DND-41 (cell line): ENCODE measurements at regions not wholly inside any gene's neighbourhood (a gene's known extent, or its start where the extent isn't known, plus 50 kb on each side); places are given as distances from the start of the nearest gene placed in this dataset.

Experiments
- ATAC-seq: fragments of 200-7000 bp; cut with Tn5 transposase; 3 replicates; pipeline ENCODE4 v1.9.1; 2021; ENCODE audit warnings: low read depth; ENCODE audit not compliant: insufficient read depth
- DNase-seq: peaks from one replicate; pipeline ENCODE4 v3.0.0-alpha.2; 2020
- H2AFZ ChIP-seq: 2 replicates; pipeline ENCODE4 v1.6.0; 2012; ENCODE audit warnings: low read depth, low read length
- H3K27ac ChIP-seq: 2 replicates; pipeline ENCODE4 v1.5.1; 2012; ENCODE audit warnings: low read length, inconsistent platforms
- H3K27me3 ChIP-seq: fragments of 200-600 bp; sonication (generic); 2 replicates; pipeline ENCODE4 v1.6.0; 2012; ENCODE audit warnings: low read length, mild to moderate bottlenecking, inconsistent platforms; ENCODE audit not compliant: insufficient read depth, poor library complexity
- H3K36me3 ChIP-seq: 2 replicates; pipeline ENCODE4 v1.5.1; 2012; ENCODE audit warnings: low read length, inconsistent platforms; ENCODE audit not compliant: insufficient read depth
- H3K4me1 ChIP-seq: 2 replicates; pipeline ENCODE4 v1.5.1; 2012; ENCODE audit warnings: mild to moderate bottlenecking, low read length; ENCODE audit not compliant: insufficient read depth
- H3K4me2 ChIP-seq: 2 replicates; pipeline ENCODE4 v1.6.0; 2012; ENCODE audit warnings: mild to moderate bottlenecking, moderate library complexity, low read length, inconsistent platforms; ENCODE audit not compliant: insufficient read depth
- H3K4me3 ChIP-seq, 2 experiments: fragments of 200-600 bp in 1 of 2; shearing (Covaris generic) in 1 of 2; 2 replicates each; pipeline ENCODE4 v1.5.1; 2012 to 2016; ENCODE audit warnings: inconsistent platforms in 2 of 2, low read length in 2 of 2, mild to moderate bottlenecking in 2 of 2, low read depth in 1 of 2, moderate library complexity in 1 of 2
- H3K79me2 ChIP-seq: 2 replicates; pipeline ENCODE4 v1.6.0; 2012; ENCODE audit warnings: low read length, inconsistent platforms; ENCODE audit not compliant: insufficient read depth
- H3K9ac ChIP-seq: 2 replicates; pipeline ENCODE4 v1.6.0; 2012; ENCODE audit warnings: low read depth, mild to moderate bottlenecking, inconsistent platforms, low read length, moderate library complexity
- H3K9me3 ChIP-seq: 2 replicates; pipeline ENCODE4 v1.5.1; 2012; ENCODE audit warnings: low read length, moderate library complexity, mild to moderate bottlenecking, inconsistent platforms; ENCODE audit not compliant: insufficient read depth, severe bottlenecking
- H4K20me1 ChIP-seq: 2 replicates; pipeline ENCODE4 v1.6.0; 2012; ENCODE audit warnings: low read length; ENCODE audit not compliant: insufficient read depth
- EZH2 ChIP-seq: IDR thresholded peaks from 3 replicates; pipeline ENCODE4 v1.6.1; 2012; ENCODE audit warnings: borderline replicate concordance, low read depth, mild to moderate bottlenecking, moderate library complexity, low read length, inconsistent platforms; ENCODE audit not compliant: severe bottlenecking
- TF ChIP-seq, protein P1 (sequence below): IDR thresholded peaks from 2 replicates; pipeline ENCODE4 v1.5.1; 2012; ENCODE audit warnings: borderline replicate concordance, low read length, moderate library complexity, mild to moderate bottlenecking; ENCODE audit not compliant: poor library complexity, severe bottlenecking; ENCODE audit errors: extremely low read depth

DNA sequence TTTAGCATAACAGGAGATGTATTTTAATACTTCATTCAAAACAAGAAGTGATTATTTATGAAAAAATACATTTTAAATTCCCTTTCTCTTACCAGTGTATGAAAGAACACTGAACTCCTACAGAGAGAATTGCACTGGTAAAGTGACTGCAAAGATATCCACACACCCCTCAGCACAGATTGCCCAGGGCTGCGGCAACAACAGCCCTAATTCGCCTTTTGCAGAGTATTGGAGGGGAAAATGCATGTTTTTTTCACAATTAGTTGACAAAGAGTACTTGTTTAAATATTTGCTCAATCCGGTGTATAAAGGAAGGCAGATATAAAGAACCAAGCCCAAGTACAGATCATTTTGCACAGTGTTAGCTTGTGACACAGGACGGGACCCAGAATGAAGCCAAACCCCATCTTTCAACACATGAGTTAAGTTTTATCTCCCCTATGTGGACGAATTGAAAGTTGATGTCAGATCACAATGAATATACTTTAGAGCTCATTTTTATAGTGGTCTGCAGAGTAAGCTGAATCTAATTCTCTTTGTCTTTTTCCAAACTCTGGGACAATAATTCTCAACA, 551.4 kb upstream of the IGFBP7 start:
- no peak overlapping the region for H3K9ac ChIP-seq
- TF ChIP-seq, protein P1, sequence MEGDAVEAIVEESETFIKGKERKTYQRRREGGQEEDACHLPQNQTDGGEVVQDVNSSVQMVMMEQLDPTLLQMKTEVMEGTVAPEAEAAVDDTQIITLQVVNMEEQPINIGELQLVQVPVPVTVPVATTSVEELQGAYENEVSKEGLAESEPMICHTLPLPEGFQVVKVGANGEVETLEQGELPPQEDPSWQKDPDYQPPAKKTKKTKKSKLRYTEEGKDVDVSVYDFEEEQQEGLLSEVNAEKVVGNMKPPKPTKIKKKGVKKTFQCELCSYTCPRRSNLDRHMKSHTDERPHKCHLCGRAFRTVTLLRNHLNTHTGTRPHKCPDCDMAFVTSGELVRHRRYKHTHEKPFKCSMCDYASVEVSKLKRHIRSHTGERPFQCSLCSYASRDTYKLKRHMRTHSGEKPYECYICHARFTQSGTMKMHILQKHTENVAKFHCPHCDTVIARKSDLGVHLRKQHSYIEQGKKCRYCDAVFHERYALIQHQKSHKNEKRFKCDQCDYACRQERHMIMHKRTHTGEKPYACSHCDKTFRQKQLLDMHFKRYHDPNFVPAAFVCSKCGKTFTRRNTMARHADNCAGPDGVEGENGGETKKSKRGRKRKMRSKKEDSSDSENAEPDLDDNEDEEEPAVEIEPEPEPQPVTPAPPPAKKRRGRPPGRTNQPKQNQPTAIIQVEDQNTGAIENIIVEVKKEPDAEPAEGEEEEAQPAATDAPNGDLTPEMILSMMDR, result no peak
- TF ChIP-seq EZH2, result no peak

DNA sequence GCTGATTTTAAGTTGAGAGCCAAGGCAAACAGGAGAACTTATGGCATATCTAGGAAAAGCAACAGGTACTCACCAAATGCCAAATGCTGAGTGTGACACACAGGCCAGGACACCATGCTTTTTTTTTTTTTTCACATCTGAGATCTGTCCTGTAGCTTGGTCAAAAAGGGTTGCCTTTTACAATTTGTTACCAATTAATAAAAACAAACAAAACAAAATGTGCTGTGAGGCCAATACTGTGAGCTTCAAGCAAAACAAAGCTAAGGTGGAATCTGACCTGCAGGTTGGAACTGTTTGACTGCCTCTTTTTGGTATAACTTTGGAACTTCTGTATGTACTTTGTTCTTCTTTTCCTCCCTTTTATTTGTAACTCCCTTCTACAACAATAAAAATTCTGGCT, 548.5 kb upstream of the IGFBP7 start:
- DNase-seq (no peak), ATAC-seq (no peak)
- H3K9ac ChIP-seq, result no peak overlapping the region
- H3K4me2 ChIP-seq, result no peak overlapping the region
- H3K9me3 ChIP-seq, result no peaks in the 10 kb centered on the region
- no peaks in the 10 kb centered on the region for H3K4me1 ChIP-seq
- no peaks in the 10 kb centered on the region for H3K27me3 ChIP-seq
- H3K36me3 ChIP-seq, result no peaks in the 10 kb centered on the region
- no peaks in the 10 kb centered on the region for H4K20me1 ChIP-seq
- H2AFZ ChIP-seq, result no peak overlapping the region
- H3K79me2 ChIP-seq, result no peaks in the 10 kb centered on the region
- no peak overlapping the region for H3K27ac ChIP-seq
- TF ChIP-seq, protein P1, result no peak
- no peak for TF ChIP-seq EZH2
- H3K4me3 ChIP-seq, result no peak overlapping the region

More for the DNA sequence above, 551.4 kb upstream of the IGFBP7 start:
- no peaks in the 10 kb centered on the region for H3K4me1 ChIP-seq
- no peak overlapping the region for H3K4me2 ChIP-seq
- no peaks in the 10 kb centered on the region for H3K9me3 ChIP-seq
- ATAC-seq (no peak), DNase-seq (no peak)
- H3K79me2 ChIP-seq, result no peaks in the 10 kb centered on the region
- no peaks in the 10 kb centered on the region for H3K27me3 ChIP-seq
- no peak overlapping the region for H3K4me3 ChIP-seq
- no peaks in the 10 kb centered on the region for H4K20me1 ChIP-seq
- H3K36me3 ChIP-seq, result no peaks in the 10 kb centered on the region
- no peak overlapping the region for H2AFZ ChIP-seq
- H3K27ac ChIP-seq, result no peak overlapping the region

DNA sequence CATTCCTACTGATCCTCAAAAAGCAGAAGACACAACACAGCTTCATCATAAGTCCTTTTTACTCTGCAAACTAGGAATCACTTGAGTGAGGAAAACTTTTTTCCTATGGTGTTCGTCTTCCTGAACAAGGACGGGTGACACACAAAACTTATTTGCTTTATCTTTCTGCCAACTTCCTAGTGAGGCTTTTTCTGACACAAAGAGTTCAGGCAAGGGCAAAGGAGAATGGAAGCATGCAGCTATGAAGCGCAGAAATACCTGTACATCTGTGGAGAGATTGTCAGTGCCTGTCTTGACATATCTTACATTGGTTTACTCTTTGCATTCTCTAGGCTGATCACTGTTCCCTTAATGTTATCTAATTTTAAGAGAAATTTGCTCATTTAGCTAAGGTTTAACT, 548.0 kb upstream of the IGFBP7 start:
- Histone ChIP-seq H3K4me2 (no peak overlapping the region), H3K4me3 (no peak overlapping the region), H3K9ac (no peak overlapping the region), H3K79me2 (no peaks in the 10 kb centered on the region), H3K27ac (no peak overlapping the region), H3K9me3 (no peaks in the 10 kb centered on the region), H3K4me1 (no peaks in the 10 kb centered on the region), H3K36me3 (no peaks in the 10 kb centered on the region), H2AFZ (no peak overlapping the region), H4K20me1 (no peaks in the 10 kb centered on the region), H3K27me3 (no peaks in the 10 kb centered on the region)
- DNase-seq (no peak), ATAC-seq (no peak)
- TF ChIP-seq, protein P1, result no peak
- TF ChIP-seq EZH2, result no peak
